Esophagus squamous epithelium (tissue), 5 donors: ENCODE measurements at regions not wholly inside any gene's neighbourhood (a gene's known extent, or its start where the extent isn't known, plus 50 kb on each side); places are given as distances from the start of the nearest gene placed in this dataset.

Source experiments
- DNase-seq: peaks from one replicate; lab custom pipeline; 2025; lab: John Stamatoyannopoulos, UW
- H3K27ac ChIP-seq, 4 donors: fragments of 200-600 bp; sonication (generic); one replicate each; pipeline ENCODE4 v1.5.1; 2016 to 2019; ENCODE audit warnings: mild to moderate bottlenecking in 1 of 4
- H3K27me3 ChIP-seq, 4 donors: fragments of 200-600 bp; sonication (generic); 1 replicate in 3 of 4; 2 replicates in 1 of 4; pipeline versions ENCODE4 v1.5.1 to v1.6.0; 2017 to 2021; ENCODE audit warnings: antibody characterized with exemption in 1 of 4
- H3K36me3 ChIP-seq, 3 donors: fragments of 200-600 bp; sonication (generic); one replicate each; pipeline ENCODE4 v1.5.1; 2016 to 2019
- H3K4me1 ChIP-seq, 3 donors: fragments of 200-600 bp; sonication (generic); one replicate each; pipeline ENCODE4 v1.5.1; 2017 to 2019
- H3K4me3 ChIP-seq, 4 donors: fragments of 200-600 bp; sonication (generic); 1 replicate in 3 of 4; 2 replicates in 1 of 4; pipeline ENCODE4 v1.5.1; 2016 to 2019; ENCODE audit warnings: mild to moderate bottlenecking in 2 of 4, moderate library complexity in 1 of 4
- H3K9me3 ChIP-seq, 3 donors: fragments of 200-600 bp; sonication (generic); one replicate each; pipeline ENCODE4 v1.5.1; 2016 to 2019
- POLR2A ChIP-seq, 4 donors: fragments of 450-650 bp; IDR thresholded peaks; one replicate each; pipeline ENCODE4 v1.6.1; 2017; ENCODE audit warnings: antibody characterized with exemption in 4 of 4, mild to moderate bottlenecking in 4 of 4, moderate library complexity in 3 of 4
- WGBS, 2 donors: methylation state at CpG; one replicate each; pipeline ENCODE4 v1.1.5; 2018; 5-methylcytosine and 5-hydroxymethylcytosine counted together
- intact Hi-C: fragments of 100-400 bp; cut with DNase I; formaldehyde crosslinking; loops from one replicate; pipeline ENCODE4 v1.15.0; 2022
- TF ChIP-seq, protein P1 (sequence below), 6 experiments: fragments of 450-650 bp in 4 of 6; fragments of 200-600 bp in 2 of 6; sonication (generic) in 2 of 6; IDR thresholded peaks; one replicate each; pipeline ENCODE4 v1.5.1; 2016 to 2019; ENCODE audit warnings: antibody characterized with exemption in 6 of 6, mild to moderate bottlenecking in 4 of 6, moderate library complexity in 4 of 6
- donor health status: DM: yes; HTN: yes; CAD: no.

DNA sequence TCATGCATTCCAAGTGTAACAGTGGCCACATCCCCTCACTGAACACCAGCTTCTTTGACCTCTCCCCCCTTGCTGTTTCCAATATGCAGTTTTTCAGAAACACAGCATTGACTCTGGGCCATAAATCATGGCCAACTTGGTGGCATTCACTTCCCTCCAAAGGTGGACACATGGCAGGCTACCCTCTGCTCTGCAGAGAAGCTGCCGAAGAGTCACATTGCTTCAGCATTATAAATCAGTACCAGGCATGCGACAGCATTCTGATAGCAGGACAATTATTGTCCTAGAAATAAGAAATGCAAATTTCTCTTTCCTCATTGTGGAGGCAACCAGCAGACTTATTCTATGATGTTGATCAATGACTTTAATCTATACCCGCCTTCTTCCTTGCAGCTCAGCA is 475.4 kb upstream of the GHITM start:
- Histone ChIP-seq H3K4me1 (no peaks in the 10 kb centered on the region), H3K4me3 (no peak overlapping the region), H3K36me3 (no peaks in the 10 kb centered on the region), H3K27me3 (no peaks in the 10 kb centered on the region), H3K9me3 (no peaks in the 10 kb centered on the region), H3K27ac (no peak overlapping the region)
- intact Hi-C loops, result no loop called here
- no peak for DNase-seq
- 85 to 91% methylated on average over 3 of the region's 3 CpGs for whole genome bisulfite sequencing, 2 donors
- TF ChIP-seq, protein P1, sequence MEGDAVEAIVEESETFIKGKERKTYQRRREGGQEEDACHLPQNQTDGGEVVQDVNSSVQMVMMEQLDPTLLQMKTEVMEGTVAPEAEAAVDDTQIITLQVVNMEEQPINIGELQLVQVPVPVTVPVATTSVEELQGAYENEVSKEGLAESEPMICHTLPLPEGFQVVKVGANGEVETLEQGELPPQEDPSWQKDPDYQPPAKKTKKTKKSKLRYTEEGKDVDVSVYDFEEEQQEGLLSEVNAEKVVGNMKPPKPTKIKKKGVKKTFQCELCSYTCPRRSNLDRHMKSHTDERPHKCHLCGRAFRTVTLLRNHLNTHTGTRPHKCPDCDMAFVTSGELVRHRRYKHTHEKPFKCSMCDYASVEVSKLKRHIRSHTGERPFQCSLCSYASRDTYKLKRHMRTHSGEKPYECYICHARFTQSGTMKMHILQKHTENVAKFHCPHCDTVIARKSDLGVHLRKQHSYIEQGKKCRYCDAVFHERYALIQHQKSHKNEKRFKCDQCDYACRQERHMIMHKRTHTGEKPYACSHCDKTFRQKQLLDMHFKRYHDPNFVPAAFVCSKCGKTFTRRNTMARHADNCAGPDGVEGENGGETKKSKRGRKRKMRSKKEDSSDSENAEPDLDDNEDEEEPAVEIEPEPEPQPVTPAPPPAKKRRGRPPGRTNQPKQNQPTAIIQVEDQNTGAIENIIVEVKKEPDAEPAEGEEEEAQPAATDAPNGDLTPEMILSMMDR (IDR thresholded peaks at IDR 0.05), result no peak
- no peak for TF ChIP-seq POLR2A (IDR thresholded peaks at IDR 0.05)

DNA sequence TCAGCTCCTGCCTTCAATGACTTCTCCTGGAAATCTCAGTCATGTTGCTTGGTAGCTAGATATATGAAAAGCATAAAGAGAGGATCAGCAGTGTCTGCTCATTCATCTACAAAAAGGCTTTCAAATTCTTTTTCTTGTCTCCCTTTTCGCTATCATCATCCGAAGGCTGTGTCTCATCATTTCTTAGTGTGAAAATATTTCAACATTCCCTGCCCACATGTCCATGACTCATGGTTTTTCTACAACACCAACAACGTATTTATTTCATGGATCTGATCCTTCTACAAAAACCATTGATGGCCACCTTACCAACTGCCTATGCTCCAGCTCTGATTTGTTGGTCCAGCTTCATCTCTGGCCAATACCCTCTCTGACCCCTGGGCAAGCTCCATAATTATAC is 472.5 kb upstream of the GHITM start:
- H3K27ac ChIP-seq, result no peak overlapping the region
- no peak for TF ChIP-seq POLR2A (IDR thresholded peaks at IDR 0.05)
- TF ChIP-seq, protein P1 (IDR thresholded peaks at IDR 0.05), result no peak
- intact Hi-C loops, result no loop called here

DNA sequence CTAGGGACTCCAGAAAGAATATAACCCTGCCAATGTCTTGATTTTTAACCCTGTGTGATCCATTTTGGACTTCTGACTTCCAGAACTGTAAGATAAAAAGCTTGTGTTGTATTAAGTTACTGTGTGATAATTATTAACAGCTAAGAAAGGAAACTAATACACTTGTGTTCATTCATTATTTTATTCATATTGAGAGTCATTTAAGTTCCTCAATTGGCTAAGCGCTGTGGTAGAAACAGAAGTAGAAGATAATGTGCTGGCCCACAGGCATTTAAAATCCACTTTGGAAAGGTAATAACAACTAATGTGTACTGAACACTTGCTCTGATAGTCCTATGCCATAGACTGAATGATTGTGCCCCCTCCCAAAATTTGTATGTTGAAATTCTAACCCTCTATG is 471.7 kb upstream of the GHITM start:
- TF ChIP-seq, protein P1 (IDR thresholded peaks at IDR 0.05), result no peak
- TF ChIP-seq POLR2A (IDR thresholded peaks at IDR 0.05), result no peak
- Histone ChIP-seq H3K9me3 (no peaks in the 10 kb centered on the region), H3K4me1 (no peaks in the 10 kb centered on the region), H3K27me3 (no peaks in the 10 kb centered on the region), H3K27ac (no peak overlapping the region), H3K4me3 (no peak overlapping the region), H3K36me3 (no peaks in the 10 kb centered on the region)
- 87 to 90% methylated on average over 1 of the region's 1 CpG for WGBS, 2 donors
- intact Hi-C loops, result no loop called here
- DNase-seq, result no peak

More for the DNA sequence above, 472.5 kb upstream of the GHITM start:
- no peak overlapping the region for H3K4me3 ChIP-seq
- no peak for DNase-seq
- H3K36me3 ChIP-seq, result no peaks in the 10 kb centered on the region
- H3K9me3 ChIP-seq, result no peaks in the 10 kb centered on the region
- no peaks in the 10 kb centered on the region for H3K27me3 ChIP-seq
- 52 to 66% methylated on average over 3 of the region's 3 CpGs for WGBS, 2 donors
- no peaks in the 10 kb centered on the region for H3K4me1 ChIP-seq

DNA sequence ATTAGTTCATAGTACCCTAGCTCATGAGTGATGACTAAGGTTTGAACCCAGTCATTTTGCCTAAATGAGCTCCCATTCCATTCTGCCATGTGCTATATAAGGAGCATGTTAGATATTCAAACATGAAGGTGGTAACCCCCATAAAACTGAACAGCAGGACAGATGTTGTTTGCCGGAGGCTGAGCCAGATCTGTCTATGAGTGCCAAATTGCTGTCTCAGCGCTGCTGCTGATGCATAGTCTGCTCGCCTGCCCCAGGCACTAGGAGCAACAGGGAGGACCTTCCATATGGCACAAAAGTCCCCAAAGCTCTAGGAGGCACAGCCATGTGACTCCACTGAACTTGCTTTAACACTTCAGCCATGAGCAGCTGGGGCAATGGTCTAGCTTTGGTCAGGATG is 466.0 kb upstream of the GHITM start:
- intact Hi-C loops, result no loop called here
- H3K36me3 ChIP-seq, result no peaks in the 10 kb centered on the region
- WGBS, 2 donors, result 52 to 56% methylated on average over 1 to 3 of the region's 3 CpGs
- TF ChIP-seq, protein P1 (IDR thresholded peaks at IDR 0.05), result no peak
- TF ChIP-seq POLR2A (IDR thresholded peaks at IDR 0.05), result no peak
- no peaks in the 10 kb centered on the region for H3K9me3 ChIP-seq
- no peak overlapping the region for H3K27ac ChIP-seq
- H3K4me1 ChIP-seq, result no peaks in the 10 kb centered on the region
- no peak overlapping the region for H3K4me3 ChIP-seq
- no peaks in the 10 kb centered on the region for H3K27me3 ChIP-seq
- DNase-seq, result no peak

DNA sequence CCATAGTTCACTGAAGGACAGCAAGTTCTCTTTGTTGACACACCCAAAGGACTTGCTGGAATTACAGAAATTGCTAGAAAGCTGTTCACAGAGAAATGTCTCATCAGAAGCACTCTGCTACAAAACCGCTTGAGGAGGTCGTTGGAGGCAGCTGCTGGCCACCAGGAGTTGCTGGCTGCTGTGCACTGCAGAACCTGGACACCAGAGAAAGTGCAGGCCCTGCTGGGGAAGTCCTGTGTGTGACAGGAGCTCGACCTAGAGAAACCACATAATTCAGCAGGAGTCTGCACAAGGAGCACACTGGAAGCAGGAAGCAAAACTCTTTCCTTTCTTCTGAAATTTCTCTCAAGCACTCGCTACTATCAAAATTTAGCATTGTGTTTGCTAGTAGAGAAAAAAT is 461.5 kb upstream of the GHITM start:
- H3K9me3 ChIP-seq, result no peaks in the 10 kb centered on the region
- H3K27me3 ChIP-seq, result no peaks in the 10 kb centered on the region
- H3K4me3 ChIP-seq, result no peak overlapping the region
- H3K36me3 ChIP-seq, result no peaks in the 10 kb centered on the region
- intact Hi-C loops, result no loop called here
- TF ChIP-seq, protein P1 (IDR thresholded peaks at IDR 0.05), result no peak
- no peak for TF ChIP-seq POLR2A (IDR thresholded peaks at IDR 0.05)
- H3K4me1 ChIP-seq, result no peaks in the 10 kb centered on the region
- 33 to 45% methylated on average over 4 of the region's 4 CpGs for WGBS, 2 donors
- H3K27ac ChIP-seq, result no peak overlapping the region
- no peak for DNase-seq
